ENCODE measurements at regions not wholly inside any gene's neighbourhood (a gene's known extent, or its start where the extent isn't known, plus 50 kb on each side); places are given as distances from the start of the nearest gene placed in this dataset.
"Not testable (repeated sequence)": the region's sequence is repeated elsewhere in the genome, so short reads cannot be mapped to it uniquely, and the experiment has no call there.

GRCh38 chr9:36461323-36461722 is 61.3 kb upstream of the RNF38 start:
- Histone ChIP-seq H3K9me3 (no peaks in the 10 kb centered on the region), H3K27ac (no peak overlapping the region), H3K4me1 (peaks cover 0 to 38% (median 8%) of the 10 kb centered on the region in 4 donors), H3K27me3 (no peaks in the 10 kb centered on the region), H3K36me3 (no peaks in the 10 kb centered on the region), H3K4me3 (no peak overlapping the region)
- intact Hi-C loops (cut with DNase I; ENCODE audit: low total_unique reads) = no loop called here
- no peak for TF ChIP-seq CTCF (IDR thresholded peaks at IDR 0.05)
- TF ChIP-seq EP300 (IDR thresholded peaks at IDR 0.05; ENCODE audit: low read depth) = no peak
- no peak for TF ChIP-seq POLR2AphosphoS5 (IDR thresholded peaks at IDR 0.05)
- no peak for TF ChIP-seq POLR2A (IDR thresholded peaks at IDR 0.05)
- in situ Hi-C loops (cut with MboI; ENCODE audit: low pct_ligation_motif_present in 1 of 4, low pct_unique_long_range_greater_than_20kb in 1 of 4, low sequenced_read_pairs in 3 of 4) = no loop called here
- DNase-seq = no peak

- DNase-seq = peak; percentile 61
Observed at GRCh38 chr9:36458430-36458915, 58.4 kb upstream of the RNF38 start.

GRCh38 chr9:36457836-36458429 is 57.9 kb upstream of the RNF38 start:
- Histone ChIP-seq H3K4me1 (peaks cover 0 to 23% (median 2%) of the 10 kb centered on the region in 4 donors), H3K27me3 (no peaks in the 10 kb centered on the region), H3K9me3 (no peaks in the 10 kb centered on the region), H3K27ac (peak overlapping the region in 1 of 4 donors; percentile 10), H3K4me3 (no peak overlapping the region), H3K36me3 (no peaks in the 10 kb centered on the region)
- 90% methylated on average over 7 of the region's 7 CpGs; no CpG with 5 or more reads in 1 of the 2 donors for WGBS, 2 donors (ENCODE audit: low coverage in 1 of 2)
- in situ Hi-C loops (cut with MboI; ENCODE audit: low pct_ligation_motif_present in 1 of 4, low pct_unique_long_range_greater_than_20kb in 1 of 4, low sequenced_read_pairs in 3 of 4) = loop anchor here in 2 of 4 donors (10.0 kb wide), 1 partner anchor 53 kb away; the partner anchor contains the start of gene RNF38 (in 2 of the 2)
- no peak for TF ChIP-seq EP300 (IDR thresholded peaks at IDR 0.05; ENCODE audit: low read depth)
- TF ChIP-seq POLR2AphosphoS5 (IDR thresholded peaks at IDR 0.05) = peak in 1 of 3 donors; percentile 17
- no peak for DNase-seq
- intact Hi-C loops (cut with DNase I; ENCODE audit: low total_unique reads) = no loop called here

More at GRCh38 chr9:36458430-36458915, 58.4 kb upstream of the RNF38 start:
- H3K4me3 ChIP-seq; H3K27me3 ChIP-seq; intact Hi-C loops (cut with DNase I; ENCODE audit: low total_unique reads); H3K36me3 ChIP-seq; H3K9me3 ChIP-seq: not testable (repeated sequence)
- 81% methylated on average over 17 of the region's 17 CpGs; no CpG with 5 or more reads in 1 of the 2 donors for WGBS, 2 donors (ENCODE audit: low coverage in 1 of 2)
- Histone ChIP-seq H3K4me1 (peaks cover 0 to 29% (median 2%) of the 10 kb centered on the region in 4 donors), H3K27ac (peak overlapping the region in 1 of 4 donors; percentile 0)
- in situ Hi-C loops (cut with MboI; ENCODE audit: low pct_ligation_motif_present in 1 of 4, low pct_unique_long_range_greater_than_20kb in 1 of 4, low sequenced_read_pairs in 3 of 4) = loop anchor here in 2 of 4 donors (10.0 kb wide), 1 partner anchor 54 kb away; the partner anchor contains the start of gene RNF38 (in 2 of the 2)

- H3K4me1 ChIP-seq = peaks cover 0 to 18% (median 0%) of the 10 kb centered on the region in 4 donors
- 97% methylated on average over 1 of the region's 1 CpG; no CpG with 5 or more reads in 1 of the 2 donors for WGBS, 2 donors (ENCODE audit: low coverage in 1 of 2)
- in situ Hi-C loops (cut with MboI; ENCODE audit: low pct_ligation_motif_present in 1 of 4, low pct_unique_long_range_greater_than_20kb in 1 of 4, low sequenced_read_pairs in 3 of 4) = loop anchor here in 2 of 4 donors (10.0 kb wide), 1 partner anchor 52 kb away; the partner anchor contains the start of gene RNF38 (in 2 of the 2)
- intact Hi-C loops (cut with DNase I; ENCODE audit: low total_unique reads) = no loop called here
- no peak for TF ChIP-seq POLR2AphosphoS5 (IDR thresholded peaks at IDR 0.05)
- TF ChIP-seq POLR2A (IDR thresholded peaks at IDR 0.05) = no peak
- TF ChIP-seq EP300 (IDR thresholded peaks at IDR 0.05; ENCODE audit: low read depth) = no peak
- no peak for TF ChIP-seq CTCF (IDR thresholded peaks at IDR 0.05)
- H3K4me3 ChIP-seq = no peak overlapping the region
- no peak overlapping the region for H3K27ac ChIP-seq
- no peaks in the 10 kb centered on the region for H3K36me3 ChIP-seq
- no peak for DNase-seq
- H3K9me3 ChIP-seq = no peaks in the 10 kb centered on the region
- no peaks in the 10 kb centered on the region for H3K27me3 ChIP-seq
Observed at GRCh38 chr9:36456480-36457065, 56.5 kb upstream of the RNF38 start.

- no peak overlapping the region for H3K27ac ChIP-seq
- H3K36me3 ChIP-seq = no peaks in the 10 kb centered on the region
- DNase-seq = no peak
- WGBS, 2 donors (ENCODE audit: low coverage in 1 of 2) = 99 to 100% methylated on average over 3 of the region's 3 CpGs
- TF ChIP-seq POLR2A (IDR thresholded peaks at IDR 0.05) = no peak
- no peak for TF ChIP-seq POLR2AphosphoS5 (IDR thresholded peaks at IDR 0.05)
- no peak for TF ChIP-seq CTCF (IDR thresholded peaks at IDR 0.05)
- no peak for TF ChIP-seq EP300 (IDR thresholded peaks at IDR 0.05; ENCODE audit: low read depth)
- H3K27me3 ChIP-seq = no peaks in the 10 kb centered on the region
- H3K4me3 ChIP-seq = no peak overlapping the region
- no peaks in the 10 kb centered on the region for H3K9me3 ChIP-seq
- H3K4me1 ChIP-seq = peaks cover 0 to 12% (median 1%) of the 10 kb centered on the region in 4 donors
- intact Hi-C loops (cut with DNase I; ENCODE audit: low total_unique reads) = no loop called here
- in situ Hi-C loops (cut with MboI; ENCODE audit: low pct_ligation_motif_present in 1 of 4, low pct_unique_long_range_greater_than_20kb in 1 of 4, low sequenced_read_pairs in 3 of 4) = loop anchor here in 2 of 4 donors (10.0 kb wide), 1 partner anchor 47 kb away; the partner anchor contains the start of gene RNF38 (in 2 of the 2)
Observed at GRCh38 chr9:36451949-36452348, 51.9 kb upstream of the RNF38 start.

All from transverse colon (tissue), 4 donors.